OCI-LY3 (cell line): ENCODE measurements at regions not wholly inside any gene's neighbourhood (a gene's known extent, or its start where the extent isn't known, plus 50 kb on each side); places are given as distances from the start of the nearest gene placed in this dataset.
"Not testable (repeated sequence)": the region's sequence is repeated elsewhere in the genome, so short reads cannot be mapped to it uniquely, and the experiment has no call there.

Experiments
- H2AFZ ChIP-seq: fragments of 200-600, 300-600 bp; shearing (Covaris generic); 2 replicates; pipeline ENCODE4 v1.6.0; 2014; ENCODE audit warnings: antibody characterized with exemption, low read depth, low read length
- H3K27ac ChIP-seq: fragments of 200-600, 300-600 bp; sonication (generic); 2 replicates; pipeline ENCODE4 v1.5.1; 2014; ENCODE audit warnings: mild to moderate bottlenecking, low read length, moderate library complexity, mixed read lengths
- H3K27me3 ChIP-seq: fragments of 200-600, 300-600 bp; sonication (generic); 2 replicates; pipeline ENCODE4 v1.6.1; 2014; ENCODE audit warnings: low read depth, low read length, mixed read lengths
- H3K36me3 ChIP-seq: fragments of 200-600, 300-600 bp; sonication (generic); replicated peaks from 2 replicates; pipeline ENCODE3; 2014; ENCODE audit warnings: low read depth, low read length, mixed read lengths
- H3K4me1 ChIP-seq: fragments of 300-600, 200-600 bp; sonication (generic); 2 replicates; pipeline ENCODE4 v1.6.1; 2014; ENCODE audit warnings: low read length, mixed read lengths
- H3K4me2 ChIP-seq: fragments of 200-600, 300-600 bp; sonication (generic); 2 replicates; pipeline ENCODE4 v1.6.1; 2014; ENCODE audit warnings: low read length, mixed read lengths
- H3K4me3 ChIP-seq: fragments of 300-600, 200-600 bp; sonication (generic); 2 replicates; pipeline ENCODE4 v1.5.1; 2014; ENCODE audit warnings: antibody characterized with exemption, mild to moderate bottlenecking, low read length, moderate library complexity
- H3K79me2 ChIP-seq: fragments of 300-600, 200-600 bp; shearing (Covaris generic); 2 replicates; pipeline ENCODE4 v1.6.1; 2014; ENCODE audit warnings: mild to moderate bottlenecking, low read length, mixed read lengths
- H3K9ac ChIP-seq: fragments of 300-600, 200-600 bp; shearing (Covaris generic); 2 replicates; pipeline ENCODE4 v1.6.0; 2014; ENCODE audit warnings: mild to moderate bottlenecking, low read length, moderate library complexity
- H3K9me3 ChIP-seq: fragments of 200-600, 300-600 bp; shearing (Covaris generic); 2 replicates; pipeline ENCODE4 v1.6.1; 2014; ENCODE audit warnings: low read length, mixed read lengths; ENCODE audit not compliant: insufficient read depth
- H4K20me1 ChIP-seq: fragments of 200-600, 300-600 bp; sonication (generic); 2 replicates; pipeline ENCODE4 v1.6.1; 2016; ENCODE audit warnings: low read length, mixed read lengths; ENCODE audit not compliant: insufficient read depth
- CTCF ChIP-seq: fragments of 200-600, 300-600 bp; sonication (generic); IDR thresholded peaks from 2 replicates; pipeline ENCODE4 v1.5.1; 2014; ENCODE audit warnings: antibody characterized with exemption, low read length, low read depth
- EZH2phosphoT487 ChIP-seq: fragments of 200-600 bp; shearing (Covaris generic); IDR thresholded peaks from 2 replicates; pipeline ENCODE4 v1.6.1; 2018; ENCODE audit warnings: antibody characterized with exemption, mixed run types, low read depth

DNA sequence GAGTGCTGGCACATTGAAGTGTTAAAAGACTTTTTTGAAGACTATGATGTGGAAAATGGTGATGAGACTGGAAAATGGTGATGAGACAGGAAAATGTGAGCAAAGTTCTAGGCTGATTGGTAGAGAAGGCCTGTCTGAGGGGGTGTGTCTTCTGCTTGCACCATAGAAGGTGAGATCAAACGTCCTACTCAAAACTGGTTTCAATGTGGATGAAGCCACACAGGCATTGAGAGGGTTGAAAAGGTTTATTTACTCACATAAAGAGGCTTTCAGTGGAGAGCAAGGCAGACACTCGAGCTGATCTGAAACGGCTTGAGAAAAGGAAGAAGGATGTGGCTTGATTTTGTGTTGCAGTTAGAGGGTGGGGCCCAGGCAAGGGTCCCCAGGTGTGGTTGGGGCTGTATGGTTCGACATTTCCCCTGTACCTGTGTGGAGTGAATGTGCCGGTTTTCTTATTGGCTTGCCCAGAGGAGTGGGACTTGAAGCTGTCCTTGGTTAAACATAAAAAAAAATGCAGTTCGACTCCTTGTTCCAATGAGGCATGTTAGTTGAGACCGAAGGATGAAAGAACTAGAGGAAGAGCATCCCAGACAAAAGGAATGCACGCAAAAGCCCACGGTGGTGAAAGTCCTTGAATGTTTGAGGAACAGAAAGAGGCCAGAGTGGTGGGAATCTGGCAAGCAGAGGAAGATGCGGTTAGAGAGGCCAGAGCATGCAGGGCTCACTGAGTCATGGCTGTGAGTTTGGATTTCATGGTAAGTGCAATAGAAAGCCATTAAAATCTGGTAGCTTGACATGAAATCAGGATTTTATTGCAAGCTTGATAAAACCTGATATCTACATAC is 172.3 kb downstream of the EPM2A start:
- no peak overlapping the region for H3K4me2 ChIP-seq
- H3K36me3 ChIP-seq, result no peaks in the 10 kb centered on the region
- no peak overlapping the region for H3K9ac ChIP-seq
- no peaks in the 10 kb centered on the region for H4K20me1 ChIP-seq
- H3K27me3 ChIP-seq, result no peaks in the 10 kb centered on the region
- no peak overlapping the region for H3K4me3 ChIP-seq
- no peaks in the 10 kb centered on the region for H3K9me3 ChIP-seq
- no peaks in the 10 kb centered on the region for H3K79me2 ChIP-seq
- H3K27ac ChIP-seq, result no peak overlapping the region
- TF ChIP-seq CTCF, result no peak
- TF ChIP-seq EZH2phosphoT487, result no peak
- H3K4me1 ChIP-seq, result peaks cover 7% of the 10 kb centered on the region; the same call in 1 of the 2 replicates
- H2AFZ ChIP-seq, result no peak overlapping the region

GRCh38 chr6:145564553-145564952 is 170.8 kb downstream of the EPM2A start:
- Histone ChIP-seq H4K20me1 (no peaks in the 10 kb centered on the region), H2AFZ (no peak overlapping the region), H3K9me3 (no peaks in the 10 kb centered on the region), H3K4me1 (peaks cover 7% of the 10 kb centered on the region; the same call in 1 of the 2 replicates), H3K79me2 (no peaks in the 10 kb centered on the region), H3K9ac (no peak overlapping the region), H3K4me2 (no peak overlapping the region), H3K27me3 (no peaks in the 10 kb centered on the region), H3K36me3 (no peaks in the 10 kb centered on the region), H3K4me3 (no peak overlapping the region), H3K27ac (no peak overlapping the region)
- TF ChIP-seq CTCF, result no peak
- no peak for TF ChIP-seq EZH2phosphoT487

DNA sequence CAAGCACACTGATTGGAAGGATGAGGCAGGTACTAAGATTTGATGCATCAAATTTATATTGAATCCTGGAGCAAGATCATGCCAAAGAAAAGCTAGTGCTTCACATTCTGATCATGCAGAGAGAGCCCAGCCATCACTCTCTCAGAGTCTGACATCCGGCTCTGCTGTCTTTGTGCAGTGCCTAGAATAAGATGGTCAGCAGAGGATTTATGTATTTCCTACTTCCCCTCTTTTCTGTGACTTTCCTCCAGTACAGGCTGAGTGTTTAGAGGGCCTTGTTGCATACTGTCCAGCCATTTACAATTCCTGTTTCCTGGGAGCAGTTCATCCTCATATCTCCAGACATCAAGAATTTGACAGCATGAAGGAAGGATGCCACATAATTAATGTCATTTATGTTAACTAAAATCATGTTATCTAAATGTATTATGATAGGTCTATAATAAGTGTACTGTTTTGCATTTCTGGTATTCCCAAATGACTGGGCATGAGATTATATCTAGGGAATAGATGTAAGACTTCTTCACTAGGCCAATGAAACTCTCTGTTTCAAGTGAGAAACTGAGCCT is 167.6 kb downstream of the EPM2A start:
- Histone ChIP-seq H3K4me2 (no peak overlapping the region), H3K9ac (no peak overlapping the region), H2AFZ (no peak overlapping the region), H3K4me3 (no peak overlapping the region), H4K20me1 (no peaks in the 10 kb centered on the region), H3K27ac (no peak overlapping the region), H3K36me3 (no peaks in the 10 kb centered on the region), H3K27me3 (no peaks in the 10 kb centered on the region), H3K4me1 (peaks cover 7% of the 10 kb centered on the region; the same call in 1 of the 2 replicates), H3K9me3 (no peaks in the 10 kb centered on the region), H3K79me2 (no peaks in the 10 kb centered on the region)
- TF ChIP-seq CTCF, result no peak
- no peak for TF ChIP-seq EZH2phosphoT487

- Histone ChIP-seq H3K4me1 (peaks cover 7% of the 10 kb centered on the region; the same call in 1 of the 2 replicates), H3K9ac (no peak overlapping the region), H2AFZ (no peak overlapping the region), H3K4me3 (no peak overlapping the region), H3K4me2 (no peak overlapping the region), H3K27me3 (no peaks in the 10 kb centered on the region), H3K79me2 (no peaks in the 10 kb centered on the region), H3K9me3 (no peaks in the 10 kb centered on the region), H4K20me1 (no peaks in the 10 kb centered on the region), H3K27ac (no peak overlapping the region), H3K36me3 (no peaks in the 10 kb centered on the region)
- TF ChIP-seq CTCF, result no peak
These were observed 166.2 kb downstream of the EPM2A start for GRCh38 chr6:145569140-145569539.

DNA sequence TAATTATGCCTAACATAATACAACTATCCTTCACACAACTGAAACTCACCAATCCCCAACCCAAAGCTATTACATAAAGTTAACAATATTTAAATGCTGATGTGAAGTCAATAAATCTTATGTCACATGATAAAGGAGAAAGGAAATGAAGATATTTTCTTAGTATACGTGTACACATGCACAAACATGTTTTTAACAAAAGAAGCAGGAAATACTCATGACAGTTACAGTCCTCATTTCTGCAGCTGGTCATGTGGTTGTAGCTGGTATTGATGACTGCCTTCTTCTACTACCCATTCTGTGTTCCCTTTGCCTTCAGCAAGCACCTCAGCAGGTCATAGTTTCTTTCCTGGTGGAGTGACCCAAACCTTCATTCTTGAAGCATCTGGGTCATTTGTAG is 165.0 kb downstream of the EPM2A start:
- not testable (repeated sequence) for H3K9me3 ChIP-seq, H3K4me1 ChIP-seq, H3K4me3 ChIP-seq, H3K9ac ChIP-seq, H4K20me1 ChIP-seq, H3K4me2 ChIP-seq, H3K27me3 ChIP-seq, H3K79me2 ChIP-seq, H3K36me3 ChIP-seq, H2AFZ ChIP-seq, H3K27ac ChIP-seq

- H3K9ac ChIP-seq, H4K20me1 ChIP-seq, H3K4me1 ChIP-seq, H3K4me2 ChIP-seq, H3K27ac ChIP-seq, H3K4me3 ChIP-seq, H3K36me3 ChIP-seq, H3K79me2 ChIP-seq, H3K9me3 ChIP-seq, H2AFZ ChIP-seq, H3K27me3 ChIP-seq: not testable (repeated sequence)
These were observed 161.1 kb downstream of the EPM2A start for GRCh38 chr6:145574269-145574668.
